GM12878 (cell line): ENCODE measurements at regions not wholly inside any gene's neighbourhood (a gene's known extent, or its start where the extent isn't known, plus 50 kb on each side); places are given as distances from the start of the nearest gene placed in this dataset.
A peak's percentile ranks its signal among the peaks of the same experiment; 100 is the strongest.
"Not testable (repeated sequence)": the region's sequence is repeated elsewhere in the genome, so short reads cannot be mapped to it uniquely, and the experiment has no call there.

Experiments used
- ATAC-seq: fragments of 200-7000 bp; cut with Tn5 transposase; 3 replicates; pipeline ENCODE4 v1.9.1; 2020; ENCODE audit warnings: mild to moderate bottlenecking, moderate library complexity
- BruUV-seq: library from RNA; stranded (reverse); fragments of 400-500 nt; replicated peaks from 2 replicates; lab custom pipeline; 2021; lab: Mats Ljungman, UMichigan
- CTCF ChIA-PET: fragments of 300-600 bp; sonication (Branson Sonifier 250); formaldehyde crosslinking; extraction: SDS; loops from one replicate; lab custom pipeline; 2021; ENCODE audit warnings: inconsistent platforms; lab: Yijun Ruan, JAX
- POLR2A ChIA-PET: fragments of 350-600 bp; formaldehyde crosslinking; extraction: SDS; loops from one replicate; lab custom pipeline; 2021; ENCODE audit warnings: inconsistent platforms; lab: Charles Lee
- RAD21 ChIA-PET: fragments of 300-600 bp; sonication (Branson Sonifier 250); formaldehyde crosslinking; loops from one replicate; lab custom pipeline; 2023; ENCODE audit warnings: antibody characterized with exemption; ENCODE audit not compliant: unreplicated experiment; lab: Charles Lee
- SMC1A ChIA-PET: fragments of 300-600 bp; sonication (Branson Sonifier 250); formaldehyde crosslinking; loops from one replicate; lab custom pipeline; 2023; ENCODE audit not compliant: unreplicated experiment, uncharacterized antibody; lab: Charles Lee
- DNase-seq: peaks from one replicate; pipeline ENCODE4 v3.0.0-alpha.2; 2011; ENCODE audit warnings: low read depth, low spot score
- FAIRE-seq: peaks from 3 replicates; lab custom pipeline; 2011; peaks lifted over from hg19 to GRCh38; lab: Jason Lieb, UNC
- H2AFZ ChIP-seq: 2 replicates; pipeline ENCODE4 v1.6.0; 2011; ENCODE audit warnings: low read depth, low read length, control low read depth; ENCODE audit not compliant: control insufficient read depth
- H3K27ac ChIP-seq: 2 replicates; pipeline ENCODE4 v1.5.1; 2011; ENCODE audit warnings: control low read depth; ENCODE audit not compliant: control insufficient read depth, insufficient read depth
- H3K27me3 ChIP-seq, 2 experiments: replicated peaks in 1 of 2; 2 replicates each; pipeline versions ENCODE4 v1.6.0 to v1.6.1; 2011; ENCODE audit warnings: low read length in 1 of 2; ENCODE audit not compliant: control insufficient read depth in 2 of 2, insufficient read depth in 2 of 2
- H3K36me3 ChIP-seq, 2 experiments: 2 replicates each; pipeline ENCODE4 v1.5.1; 2011; ENCODE audit warnings: low read length in 1 of 2; ENCODE audit not compliant: control insufficient read depth in 2 of 2, insufficient read depth in 2 of 2
- H3K4me1 ChIP-seq: 2 replicates; pipeline ENCODE4 v1.6.1; 2011; ENCODE audit warnings: mild to moderate bottlenecking, low read length, moderate library complexity, mixed read lengths; ENCODE audit not compliant: control insufficient read depth, insufficient read depth
- H3K4me2 ChIP-seq: 2 replicates; pipeline ENCODE4 v1.6.0; 2011; ENCODE audit warnings: control low read depth; ENCODE audit not compliant: control insufficient read depth, insufficient read depth
- H3K4me3 ChIP-seq: fragments of 200-600 bp; sonication (generic); 2 replicates; pipeline ENCODE4 v1.5.1; 2016
- H3K79me2 ChIP-seq: 2 replicates; pipeline ENCODE4 v1.6.0; 2011; ENCODE audit warnings: low read length; ENCODE audit not compliant: control insufficient read depth, insufficient read depth
- H3K9ac ChIP-seq: 2 replicates; pipeline ENCODE4 v1.8.0; 2011; ENCODE audit warnings: low read length, control low read depth, mixed read lengths; ENCODE audit not compliant: control insufficient read depth, insufficient read depth
- H3K9me3 ChIP-seq: replicated peaks from 3 replicates; pipeline ENCODE4 v1.5.1; 2011; ENCODE audit warnings: mild to moderate bottlenecking, low read length; ENCODE audit not compliant: control insufficient read depth, insufficient read depth
- H4K20me1 ChIP-seq: 2 replicates; pipeline ENCODE4 v1.6.0; 2011; ENCODE audit not compliant: control insufficient read depth, insufficient read depth
- CTCF ChIP-seq, 3 experiments: IDR thresholded peaks in 2 of 3; conservative IDR thresholded peaks in 1 of 3; 2 replicates each; pipeline ENCODE4 v1.5.1; 2011; ENCODE audit warnings: low read depth in 3 of 3, low read length in 3 of 3, mild to moderate bottlenecking in 3 of 3, control low read depth in 2 of 3, moderate library complexity in 2 of 3, inconsistent platforms in 1 of 3, mixed read lengths in 1 of 3; ENCODE audit not compliant: control insufficient read depth in 2 of 3, insufficient read depth in 1 of 3; ENCODE audit errors: extremely low read depth in 1 of 3
- E2F4 ChIP-seq: IDR thresholded peaks from 2 replicates; pipeline ENCODE4 v1.6.1; 2012; ENCODE audit warnings: low read depth, low read length, improper control_type of control experiment
- NFIC ChIP-seq: IDR thresholded peaks from 2 replicates; pipeline ENCODE4 v1.6.1; 2012; ENCODE audit warnings: low read depth, mild to moderate bottlenecking, inconsistent platforms, low read length, moderate library complexity
- RAD21 ChIP-seq: IDR thresholded peaks from 2 replicates; pipeline ENCODE4 v1.6.1; 2011; ENCODE audit warnings: mild to moderate bottlenecking, low read depth, low read length, moderate library complexity; ENCODE audit not compliant: insufficient read depth
- SMC3 ChIP-seq: IDR thresholded peaks from 2 replicates; pipeline ENCODE4 v1.6.1; 2011; ENCODE audit warnings: low read length, improper control_type of control experiment, borderline replicate concordance
- TBL1XR1 ChIP-seq: IDR thresholded peaks from 2 replicates; pipeline ENCODE4 v1.6.1; 2012; ENCODE audit warnings: low read depth, low read length, improper control_type of control experiment
- USF2 ChIP-seq: IDR thresholded peaks from 2 replicates; pipeline ENCODE4 v1.6.1; 2011; ENCODE audit warnings: low read depth, low read length, improper control_type of control experiment, borderline replicate concordance
- ZBTB40 ChIP-seq: fragments of 450-650 bp; IDR thresholded peaks from 2 replicates; pipeline ENCODE4 v1.6.1; 2016; ENCODE audit warnings: mild to moderate bottlenecking, moderate library complexity, borderline replicate concordance
- WGBS: methylation state at CpG from one replicate; pipeline ENCODE4 v1.1.6; 2016; ENCODE audit warnings: low lambda C conversion rate; ENCODE audit not compliant: insufficient replicate concordance, insufficient coverage; ENCODE audit errors: missing lambda C conversion rate; 5-methylcytosine and 5-hydroxymethylcytosine counted together
- in situ Hi-C: fragments of 300-500 bp; cut with MboI; formaldehyde crosslinking; loops from 9 replicates; pipeline ENCODE4 v1.14.3; 2018; ENCODE audit warnings: mixed read lengths
- intact Hi-C: fragments of 100-400 bp; cut with micrococcal nuclease; formaldehyde crosslinking; loops from one replicate; pipeline ENCODE4 v1.14.2; 2022; ENCODE audit not compliant: unreplicated experiment
- TF ChIP-seq, protein P1 (sequence below): fragments of 450-650 bp; IDR thresholded peaks from 2 replicates; pipeline ENCODE4 v1.6.1; 2016; ENCODE audit warnings: mild to moderate bottlenecking

- TF ChIP-seq TBL1XR1 (no peak), SMC3 (peak; percentile 69; the same call in 1 of the 2 replicates), NFIC (no peak), RAD21 (peak; percentile 83), ZBTB40 (no peak), USF2 (no peak), E2F4 (no peak), CTCF (IDR thresholded peaks at IDR 0.05 in 2 of 3, conservative IDR thresholded peaks at IDR 0.05 in 1 of 3; ENCODE audit: control insufficient read depth in 2 of 3, extremely low read depth in 1 of 3, insufficient read depth in 1 of 3, low read depth in 3 of 3, low read length in 3 of 3) (peak; percentile 83 to 89 (median 85))
- TF ChIP-seq, protein P1, sequence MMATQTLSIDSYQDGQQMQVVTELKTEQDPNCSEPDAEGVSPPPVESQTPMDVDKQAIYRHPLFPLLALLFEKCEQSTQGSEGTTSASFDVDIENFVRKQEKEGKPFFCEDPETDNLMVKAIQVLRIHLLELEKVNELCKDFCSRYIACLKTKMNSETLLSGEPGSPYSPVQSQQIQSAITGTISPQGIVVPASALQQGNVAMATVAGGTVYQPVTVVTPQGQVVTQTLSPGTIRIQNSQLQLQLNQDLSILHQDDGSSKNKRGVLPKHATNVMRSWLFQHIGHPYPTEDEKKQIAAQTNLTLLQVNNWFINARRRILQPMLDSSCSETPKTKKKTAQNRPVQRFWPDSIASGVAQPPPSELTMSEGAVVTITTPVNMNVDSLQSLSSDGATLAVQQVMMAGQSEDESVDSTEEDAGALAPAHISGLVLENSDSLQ = no peak
Measured at GRCh38 chr14:44846232-44846824, 115.4 kb downstream of the KLHL28 start (continued).

DNA sequence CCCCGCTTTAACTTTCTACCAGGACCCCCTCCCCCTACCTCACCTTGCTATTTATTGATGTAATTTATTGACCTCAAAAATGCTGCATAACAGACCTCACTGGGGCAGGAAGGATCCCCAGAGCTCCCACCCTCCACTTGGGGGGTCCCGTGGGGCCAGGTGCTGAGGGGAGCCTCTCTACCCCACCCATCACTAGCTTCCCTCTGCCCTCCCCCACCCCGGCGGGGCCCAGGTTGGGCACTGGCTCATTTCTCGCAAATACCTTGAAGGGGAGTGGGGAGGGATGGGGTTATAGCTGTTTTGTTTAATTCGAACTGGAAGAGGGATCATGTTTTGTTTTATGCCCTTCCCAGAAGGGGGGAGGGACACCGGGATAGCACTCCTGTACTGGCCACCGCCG is 125.8 kb downstream of the KLHL28 start:
- intact Hi-C loops, BruUV-seq, H3K4me3 ChIP-seq, H3K4me2 ChIP-seq, FAIRE-seq, H3K79me2 ChIP-seq, H3K9me3 ChIP-seq, DNase-seq, in situ Hi-C loops, H3K4me1 ChIP-seq, H3K36me3 ChIP-seq, RAD21 ChIA-PET, H3K9ac ChIP-seq, POLR2A ChIA-PET, H4K20me1 ChIP-seq, ATAC-seq, H3K27ac ChIP-seq, H2AFZ ChIP-seq, H3K27me3 ChIP-seq: not testable (repeated sequence)
- CTCF ChIA-PET = interaction anchor here (1.4 kb wide), 1 partner anchor 10 kb away, joined by 5 read pairs; no protein-coding TSS in a partner anchor
- WGBS = 49% methylated on average over 9 of the region's 9 CpGs
- SMC1A ChIA-PET = interaction anchor here (0.9 kb wide), 1 partner anchor 13 kb away, joined by 3 read pairs; no protein-coding TSS in a partner anchor
